HEK293 (cell line): ENCODE measurements at regions not wholly inside any gene's neighbourhood (a gene's known extent, or its start where the extent isn't known, plus 50 kb on each side); places are given as distances from the start of the nearest gene placed in this dataset.

Experiments
- CTCF ChIA-PET: fragments of 350-600 bp; formaldehyde crosslinking; extraction: SDS; loops from one replicate; lab custom pipeline; 2021; ENCODE audit warnings: antibody characterized with exemption; lab: Yijun Ruan, JAX
- POLR2A ChIA-PET: fragments of 300-600 bp; formaldehyde crosslinking; extraction: SDS; loops from one replicate; lab custom pipeline; 2020; ENCODE audit warnings: antibody characterized with exemption, inconsistent platforms; lab: Yijun Ruan, JAX
- H3K27ac ChIP-seq: fragments of 200-500 bp; sonication (Bioruptor generic); 2 replicates; pipeline ENCODE4 v1.5.1; 2014; ENCODE audit warnings: low read depth, low read length, control low read depth, inconsistent platforms; ENCODE audit errors: extremely low read depth
- H3K36me3 ChIP-seq, 2 experiments: fragments of 200-500 bp in 1 of 2; sonication (Bioruptor generic) in 1 of 2; 1 replicate in 1 of 2; 2 replicates in 1 of 2; pipeline ENCODE4 v1.5.1; 2014 to 2017; ENCODE audit warnings: inconsistent platforms in 2 of 2, low read length in 2 of 2; ENCODE audit not compliant: control insufficient read depth in 2 of 2, insufficient read depth in 1 of 2
- H3K4me1 ChIP-seq: fragments of 200-500 bp; sonication (Bioruptor generic); 2 replicates; pipeline ENCODE4 v1.5.1; 2014; ENCODE audit warnings: mild to moderate bottlenecking, low read length, inconsistent platforms; ENCODE audit not compliant: control insufficient read depth, insufficient read depth
- H3K4me3 ChIP-seq: 2 replicates; pipeline ENCODE4 v1.5.1; 2011; ENCODE audit warnings: low read depth, mild to moderate bottlenecking, control low read depth, low read length, moderate library complexity
- H3K9me3 ChIP-seq: fragments of 200-500 bp; sonication (Bioruptor generic); 2 replicates; pipeline ENCODE4 v1.5.1; 2014; ENCODE audit warnings: low read depth, low read length, inconsistent platforms; ENCODE audit not compliant: control insufficient read depth, insufficient read depth
- MYNN ChIP-seq: fragments of 450-650 bp; formaldehyde crosslinking; IDR thresholded peaks from 2 replicates; pipeline ENCODE4 v1.5.1; 2016; ENCODE audit warnings: missing biosample characterization, missing genetic modification characterization, borderline replicate concordance
- MZF1 ChIP-seq: fragments of 450-650 bp; formaldehyde crosslinking; IDR thresholded peaks from 2 replicates; pipeline ENCODE4 v1.5.1; 2017; ENCODE audit warnings: missing biosample characterization, missing genetic modification characterization, borderline replicate concordance
- SP3 ChIP-seq: fragments of 450-650 bp; formaldehyde crosslinking; IDR thresholded peaks from 2 replicates; pipeline ENCODE4 v1.5.1; 2016; ENCODE audit warnings: missing biosample characterization, missing genetic modification characterization
- YY1 ChIP-seq: fragments of 450-650 bp; formaldehyde crosslinking; IDR thresholded peaks from 2 replicates; pipeline ENCODE4 v1.5.1; 2018; ENCODE audit warnings: missing biosample characterization, missing genetic modification characterization
- ZNF121 ChIP-seq: fragments of 450-650 bp; formaldehyde crosslinking; IDR thresholded peaks from 2 replicates; pipeline ENCODE4 v1.5.1; 2016; ENCODE audit warnings: missing biosample characterization, missing genetic modification characterization
- ZNF239 ChIP-seq: fragments of 450-650 bp; formaldehyde crosslinking; IDR thresholded peaks from 2 replicates; pipeline ENCODE4 v1.5.1; 2016; ENCODE audit warnings: missing biosample characterization, missing genetic modification characterization
- ZNF302 ChIP-seq: fragments of 450-650 bp; formaldehyde crosslinking; IDR thresholded peaks from 2 replicates; pipeline ENCODE4 v1.5.1; 2016; ENCODE audit warnings: missing biosample characterization, missing genetic modification characterization, low read depth
- ZNF37A ChIP-seq: fragments of 450-650 bp; IDR thresholded peaks from 2 replicates; pipeline ENCODE4 v1.5.1; 2018; ENCODE audit warnings: missing biosample characterization, missing genetic modification characterization
- ZNF48 ChIP-seq: fragments of 450-650 bp; formaldehyde crosslinking; IDR thresholded peaks from 2 replicates; pipeline ENCODE4 v1.5.1; 2016; ENCODE audit warnings: missing biosample characterization, missing genetic modification characterization
- ZNF549 ChIP-seq: fragments of 450-650 bp; IDR thresholded peaks from 2 replicates; pipeline ENCODE4 v1.5.1; 2018; ENCODE audit warnings: missing biosample characterization, missing genetic modification characterization, mild to moderate bottlenecking, inconsistent platforms, moderate library complexity
- ZNF621 ChIP-seq: fragments of 450-650 bp; formaldehyde crosslinking; IDR thresholded peaks from 2 replicates; pipeline ENCODE4 v1.5.1; 2017; ENCODE audit warnings: missing biosample characterization, missing genetic modification characterization
- ZNF677 ChIP-seq: fragments of 450-650 bp; IDR thresholded peaks from 2 replicates; pipeline ENCODE4 v1.5.0; 2018; ENCODE audit warnings: missing biosample characterization, mild to moderate bottlenecking, missing genetic modification characterization, moderate library complexity
- ZNF707 ChIP-seq: fragments of 450-650 bp; formaldehyde crosslinking; IDR thresholded peaks from 2 replicates; pipeline ENCODE4 v1.5.1; 2016; ENCODE audit warnings: missing biosample characterization, missing genetic modification characterization
- ZNF792 ChIP-seq: fragments of 450-650 bp; formaldehyde crosslinking; IDR thresholded peaks from 2 replicates; pipeline ENCODE4 v1.5.1; 2016; ENCODE audit warnings: missing biosample characterization, missing genetic modification characterization
- TF ChIP-seq, protein P1 (sequence below): fragments of 450-650 bp; formaldehyde crosslinking; IDR thresholded peaks from 2 replicates; pipeline ENCODE4 v1.5.1; 2016; ENCODE audit warnings: missing biosample characterization, missing genetic modification characterization, low read depth
- TF ChIP-seq, protein P2 (sequence below): fragments of 450-650 bp; formaldehyde crosslinking; IDR thresholded peaks from 2 replicates; pipeline ENCODE4 v1.5.1; 2016; ENCODE audit warnings: missing biosample characterization, missing genetic modification characterization
- TF ChIP-seq, protein P3 (sequence below): fragments of 450-650 bp; formaldehyde crosslinking; IDR thresholded peaks from 2 replicates; pipeline ENCODE4 v1.5.0; 2017; ENCODE audit warnings: missing biosample characterization, missing genetic modification characterization, borderline replicate concordance
- TF ChIP-seq, protein P4 (sequence below): fragments of 450-650 bp; formaldehyde crosslinking; IDR thresholded peaks from 2 replicates; pipeline ENCODE4 v1.5.1; 2017; ENCODE audit warnings: missing biosample characterization, missing genetic modification characterization

DNA sequence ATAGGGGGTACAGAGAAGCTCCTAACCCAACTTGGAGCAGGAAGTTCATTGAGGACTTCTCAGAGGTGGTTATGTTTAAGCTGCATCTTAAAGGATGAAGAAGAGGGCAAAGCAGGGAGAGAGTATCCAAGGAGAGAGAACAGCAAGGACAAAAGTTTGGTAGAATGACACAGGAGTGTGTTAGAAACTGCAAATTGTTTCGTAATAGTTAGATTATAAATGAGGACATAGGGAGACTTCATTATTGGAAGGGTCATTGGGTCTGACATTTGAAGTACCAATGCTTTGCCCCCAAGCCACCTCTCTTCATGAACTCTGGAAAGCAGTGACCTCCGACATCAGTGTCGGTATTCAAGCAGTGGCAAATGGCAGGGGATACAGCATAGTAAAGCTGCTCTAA is 209.6 kb upstream of the JUN start:
- Histone ChIP-seq H3K9me3 (no peaks in the 10 kb centered on the region), H3K36me3 (no peaks in the 10 kb centered on the region), H3K4me3 (no peak overlapping the region), H3K27ac (no peak overlapping the region), H3K4me1 (no peaks in the 10 kb centered on the region)
- ChIA-PET POLR2A (no interaction called here), CTCF (interaction anchor here (0.5 kb wide), 1 partner anchor 150 kb away, joined by 3 read pairs; no protein-coding TSS in a partner anchor)
- TF ChIP-seq ZNF621 (tag by site-specific recombination): no peak
- no peak for TF ChIP-seq ZNF792 (tag by site-specific recombination)

DNA sequence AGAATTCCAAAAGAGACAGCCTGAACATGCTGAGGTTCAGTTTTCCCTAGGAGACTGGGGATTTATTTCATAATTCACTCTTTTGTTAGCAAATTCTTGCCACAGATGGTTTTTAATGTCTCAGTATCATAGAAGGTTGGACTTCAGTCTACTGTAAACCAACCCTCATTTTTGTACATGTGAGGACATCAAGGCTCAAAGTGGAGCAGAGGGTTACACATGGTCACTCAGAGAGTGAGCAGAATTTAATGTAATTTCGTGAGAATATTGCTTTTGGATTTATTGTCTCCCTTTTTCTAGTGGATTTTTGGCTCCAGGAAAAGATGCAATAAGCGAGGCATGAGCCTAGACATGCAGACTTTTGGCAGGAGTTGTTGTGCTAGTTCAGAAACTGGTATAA is 210.8 kb upstream of the JUN start:
- TF ChIP-seq MZF1 (no peak), ZNF48 (tag by site-specific recombination) (no peak), ZNF239 (tag by site-specific recombination) (no peak), YY1 (no peak), SP3 (no peak), ZNF302 (tag by site-specific recombination) (no peak), ZNF121 (tag by site-specific recombination) (no peak), ZNF37A (no peak), ZNF677 (tag by site-specific recombination) (no peak), ZNF549 (tag by site-specific recombination) (no peak), ZNF707 (no peak), MYNN (tag by site-specific recombination) (no peak)
- TF ChIP-seq, protein P1, sequence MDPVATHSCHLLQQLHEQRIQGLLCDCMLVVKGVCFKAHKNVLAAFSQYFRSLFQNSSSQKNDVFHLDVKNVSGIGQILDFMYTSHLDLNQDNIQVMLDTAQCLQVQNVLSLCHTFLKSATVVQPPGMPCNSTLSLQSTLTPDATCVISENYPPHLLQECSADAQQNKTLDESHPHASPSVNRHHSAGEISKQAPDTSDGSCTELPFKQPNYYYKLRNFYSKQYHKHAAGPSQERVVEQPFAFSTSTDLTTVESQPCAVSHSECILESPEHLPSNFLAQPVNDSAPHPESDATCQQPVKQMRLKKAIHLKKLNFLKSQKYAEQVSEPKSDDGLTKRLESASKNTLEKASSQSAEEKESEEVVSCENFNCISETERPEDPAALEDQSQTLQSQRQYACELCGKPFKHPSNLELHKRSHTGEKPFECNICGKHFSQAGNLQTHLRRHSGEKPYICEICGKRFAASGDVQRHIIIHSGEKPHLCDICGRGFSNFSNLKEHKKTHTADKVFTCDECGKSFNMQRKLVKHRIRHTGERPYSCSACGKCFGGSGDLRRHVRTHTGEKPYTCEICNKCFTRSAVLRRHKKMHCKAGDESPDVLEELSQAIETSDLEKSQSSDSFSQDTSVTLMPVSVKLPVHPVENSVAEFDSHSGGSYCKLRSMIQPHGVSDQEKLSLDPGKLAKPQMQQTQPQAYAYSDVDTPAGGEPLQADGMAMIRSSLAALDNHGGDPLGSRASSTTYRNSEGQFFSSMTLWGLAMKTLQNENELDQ: no peak
- TF ChIP-seq, protein P2, sequence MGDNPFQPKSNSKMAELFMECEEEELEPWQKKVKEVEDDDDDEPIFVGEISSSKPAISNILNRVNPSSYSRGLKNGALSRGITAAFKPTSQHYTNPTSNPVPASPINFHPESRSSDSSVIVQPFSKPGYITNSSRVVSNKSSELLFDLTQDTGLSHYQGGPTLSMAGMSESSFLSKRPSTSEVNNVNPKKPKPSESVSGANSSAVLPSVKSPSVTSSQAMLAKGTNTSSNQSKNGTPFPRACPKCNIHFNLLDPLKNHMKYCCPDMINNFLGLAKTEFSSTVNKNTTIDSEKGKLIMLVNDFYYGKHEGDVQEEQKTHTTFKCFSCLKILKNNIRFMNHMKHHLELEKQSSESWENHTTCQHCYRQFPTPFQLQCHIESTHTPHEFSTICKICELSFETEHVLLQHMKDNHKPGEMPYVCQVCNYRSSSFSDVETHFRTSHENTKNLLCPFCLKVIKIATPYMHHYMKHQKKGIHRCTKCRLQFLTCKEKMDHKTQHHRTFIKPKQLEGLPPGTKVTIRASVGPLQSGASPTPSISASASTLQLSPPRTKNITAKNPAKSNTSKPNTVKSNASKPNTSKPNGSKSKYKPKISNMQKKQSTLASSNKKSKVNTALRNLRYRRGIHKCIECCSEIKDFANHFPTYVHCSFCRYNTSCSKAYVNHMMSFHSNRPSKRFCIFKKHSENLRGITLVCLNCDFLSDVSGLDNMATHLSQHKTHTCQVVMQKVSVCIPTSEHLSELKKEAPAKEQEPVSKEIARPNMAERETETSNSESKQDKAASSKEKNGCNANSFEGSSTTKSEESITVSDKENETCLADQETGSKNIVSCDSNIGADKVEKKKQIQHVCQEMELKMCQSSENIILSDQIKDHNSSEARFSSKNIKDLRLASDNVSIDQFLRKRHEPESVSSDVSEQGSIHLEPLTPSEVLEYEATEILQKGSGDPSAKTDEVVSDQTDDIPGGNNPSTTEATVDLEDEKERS: no peak
- TF ChIP-seq, protein P3, sequence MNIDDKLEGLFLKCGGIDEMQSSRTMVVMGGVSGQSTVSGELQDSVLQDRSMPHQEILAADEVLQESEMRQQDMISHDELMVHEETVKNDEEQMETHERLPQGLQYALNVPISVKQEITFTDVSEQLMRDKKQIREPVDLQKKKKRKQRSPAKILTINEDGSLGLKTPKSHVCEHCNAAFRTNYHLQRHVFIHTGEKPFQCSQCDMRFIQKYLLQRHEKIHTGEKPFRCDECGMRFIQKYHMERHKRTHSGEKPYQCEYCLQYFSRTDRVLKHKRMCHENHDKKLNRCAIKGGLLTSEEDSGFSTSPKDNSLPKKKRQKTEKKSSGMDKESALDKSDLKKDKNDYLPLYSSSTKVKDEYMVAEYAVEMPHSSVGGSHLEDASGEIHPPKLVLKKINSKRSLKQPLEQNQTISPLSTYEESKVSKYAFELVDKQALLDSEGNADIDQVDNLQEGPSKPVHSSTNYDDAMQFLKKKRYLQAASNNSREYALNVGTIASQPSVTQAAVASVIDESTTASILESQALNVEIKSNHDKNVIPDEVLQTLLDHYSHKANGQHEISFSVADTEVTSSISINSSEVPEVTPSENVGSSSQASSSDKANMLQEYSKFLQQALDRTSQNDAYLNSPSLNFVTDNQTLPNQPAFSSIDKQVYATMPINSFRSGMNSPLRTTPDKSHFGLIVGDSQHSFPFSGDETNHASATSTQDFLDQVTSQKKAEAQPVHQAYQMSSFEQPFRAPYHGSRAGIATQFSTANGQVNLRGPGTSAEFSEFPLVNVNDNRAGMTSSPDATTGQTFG (tag by site-specific recombination): no peak
- TF ChIP-seq, protein P4, sequence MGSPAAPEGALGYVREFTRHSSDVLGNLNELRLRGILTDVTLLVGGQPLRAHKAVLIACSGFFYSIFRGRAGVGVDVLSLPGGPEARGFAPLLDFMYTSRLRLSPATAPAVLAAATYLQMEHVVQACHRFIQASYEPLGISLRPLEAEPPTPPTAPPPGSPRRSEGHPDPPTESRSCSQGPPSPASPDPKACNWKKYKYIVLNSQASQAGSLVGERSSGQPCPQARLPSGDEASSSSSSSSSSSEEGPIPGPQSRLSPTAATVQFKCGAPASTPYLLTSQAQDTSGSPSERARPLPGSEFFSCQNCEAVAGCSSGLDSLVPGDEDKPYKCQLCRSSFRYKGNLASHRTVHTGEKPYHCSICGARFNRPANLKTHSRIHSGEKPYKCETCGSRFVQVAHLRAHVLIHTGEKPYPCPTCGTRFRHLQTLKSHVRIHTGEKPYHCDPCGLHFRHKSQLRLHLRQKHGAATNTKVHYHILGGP (tag by site-specific recombination): no peak
- Histone ChIP-seq H3K4me3 (no peak overlapping the region), H3K36me3 (no peaks in the 10 kb centered on the region), H3K4me1 (no peaks in the 10 kb centered on the region), H3K9me3 (no peaks in the 10 kb centered on the region), H3K27ac (no peak overlapping the region)
- ChIA-PET CTCF (no interaction called here), POLR2A (no interaction called here)
